GOT3 (cell line): ENCODE measurements at regions not wholly inside any gene's neighbourhood (a gene's known extent, or its start where the extent isn't known, plus 50 kb on each side); places are given as distances from the start of the nearest gene placed in this dataset.
"Not testable (repeated sequence)": the region's sequence is repeated elsewhere in the genome, so short reads cannot be mapped to it uniquely, and the experiment has no call there.

Experiments used
- DNase-seq: peaks from one replicate; lab custom pipeline; 2025; ENCODE audit warnings: mixed read lengths; lab: John Stamatoyannopoulos, UW

DNA sequence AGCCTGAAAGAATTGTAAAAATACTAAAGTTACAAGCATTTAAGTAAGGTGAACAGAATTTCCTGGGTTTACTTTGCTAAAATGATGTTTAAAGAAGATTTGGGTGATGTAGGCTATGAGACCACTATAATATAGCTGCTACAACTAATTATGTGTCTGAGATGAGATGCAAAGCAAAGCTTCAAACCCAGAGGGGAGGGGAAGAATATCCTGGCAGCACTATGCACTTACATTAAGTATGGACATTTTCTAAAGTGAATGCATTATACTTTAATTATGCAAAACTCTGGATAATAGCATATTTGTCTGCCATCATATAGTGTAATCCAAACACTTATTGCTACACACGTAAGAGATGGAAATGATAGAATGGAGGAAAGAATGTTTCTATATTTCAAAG lies 1003.7 kb downstream of the GALC start:
- DNase-seq, result no peak

DNA sequence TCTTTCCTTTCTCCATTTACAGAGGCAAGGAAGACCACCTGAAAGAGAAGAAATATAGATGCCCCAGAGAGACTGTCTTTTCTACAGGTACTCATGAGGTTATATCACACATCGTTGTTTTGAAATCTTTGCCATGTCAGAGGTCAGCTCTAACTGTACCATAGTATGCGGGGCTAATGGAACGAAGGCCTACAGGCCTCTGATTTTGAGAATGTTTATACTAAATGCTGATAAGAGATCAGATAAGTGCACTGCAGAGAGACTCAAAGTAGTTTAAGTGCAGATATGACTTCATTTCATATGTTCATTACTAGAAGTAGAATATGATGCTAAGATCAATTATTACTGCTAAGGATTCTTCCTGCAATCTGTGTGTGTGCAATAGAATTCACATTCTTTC lies 1005.0 kb downstream of the GALC start:
- DNase-seq, result no peak

- no peak for DNase-seq
These were observed 1019.8 kb downstream of the GALC start for GRCh38 chr14:86973177-86973576.

DNA sequence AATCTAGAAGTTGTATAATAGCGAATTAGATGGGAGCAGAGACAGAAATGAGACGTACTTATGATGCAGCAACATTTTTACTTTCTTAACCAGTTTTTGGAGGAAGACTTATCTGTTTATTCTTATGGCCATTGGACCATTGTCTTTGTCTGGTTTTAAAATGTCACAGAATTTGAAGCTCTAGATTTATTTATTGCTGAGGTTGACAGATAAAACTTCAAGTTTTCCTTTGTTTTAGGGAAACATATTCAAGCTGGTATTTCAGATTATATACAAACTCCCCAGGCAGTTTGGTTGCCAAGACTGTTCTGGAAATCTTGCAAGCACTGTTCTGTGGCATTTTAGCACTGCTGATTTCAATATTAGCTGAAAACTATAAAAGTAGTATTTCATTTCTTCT lies 1021.7 kb downstream of the GALC start:
- no peak for DNase-seq

- no peak for DNase-seq
These were observed 1031.8 kb downstream of the GALC start for GRCh38 chr14:86961106-86961716.

DNA sequence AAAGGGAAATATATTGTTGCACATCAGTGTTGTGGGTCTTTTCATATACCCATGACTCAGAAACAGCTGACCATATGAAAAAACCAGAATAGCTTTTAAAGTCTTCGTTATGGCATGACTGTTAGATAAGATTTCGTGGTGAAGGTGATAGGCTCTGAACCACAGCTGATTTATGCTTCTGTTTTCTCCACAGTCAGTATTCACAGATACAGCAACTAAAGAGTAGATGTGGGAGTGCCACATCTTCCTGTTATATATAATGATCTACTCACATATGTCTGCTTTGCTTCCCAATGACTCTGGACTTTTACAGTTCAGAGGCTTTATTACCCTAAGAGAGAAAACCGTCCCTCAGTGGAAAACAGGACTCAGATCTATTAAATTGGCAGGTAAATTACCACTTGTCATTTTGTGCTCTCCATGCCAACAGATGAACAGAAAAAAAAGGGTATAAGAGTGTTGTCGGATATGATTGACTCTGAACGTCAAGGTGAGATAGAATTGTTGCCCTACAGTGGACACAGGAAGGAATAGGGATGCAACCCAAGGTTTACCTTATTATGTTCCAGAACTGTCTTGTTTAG lies 1037.1 kb downstream of the GALC start:
- DNase-seq, result no peak

- DNase-seq, result no peak
These were observed 1038.4 kb downstream of the GALC start for GRCh38 chr14:86954623-86955022.

DNA sequence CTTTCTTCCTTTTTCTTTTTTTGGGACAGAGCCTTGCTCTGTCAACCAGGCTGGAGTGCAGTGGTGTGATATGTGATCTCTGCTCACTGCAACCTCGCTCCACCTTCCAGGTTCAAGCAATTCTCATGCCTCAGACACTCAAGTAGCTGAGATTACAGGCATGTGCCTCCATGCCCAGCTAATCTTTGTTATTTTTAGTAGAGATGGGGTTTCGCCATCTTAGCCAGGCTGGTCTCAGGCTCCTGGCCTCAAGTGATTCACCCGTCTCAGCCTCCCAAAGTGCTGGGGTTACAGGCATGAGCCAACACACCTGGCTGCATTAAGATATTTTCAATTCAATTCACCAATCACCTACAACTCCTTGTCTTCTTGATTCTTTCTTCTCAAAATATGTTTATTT lies 1046.5 kb downstream of the GALC start:
- DNase-seq, result no peak

DNA sequence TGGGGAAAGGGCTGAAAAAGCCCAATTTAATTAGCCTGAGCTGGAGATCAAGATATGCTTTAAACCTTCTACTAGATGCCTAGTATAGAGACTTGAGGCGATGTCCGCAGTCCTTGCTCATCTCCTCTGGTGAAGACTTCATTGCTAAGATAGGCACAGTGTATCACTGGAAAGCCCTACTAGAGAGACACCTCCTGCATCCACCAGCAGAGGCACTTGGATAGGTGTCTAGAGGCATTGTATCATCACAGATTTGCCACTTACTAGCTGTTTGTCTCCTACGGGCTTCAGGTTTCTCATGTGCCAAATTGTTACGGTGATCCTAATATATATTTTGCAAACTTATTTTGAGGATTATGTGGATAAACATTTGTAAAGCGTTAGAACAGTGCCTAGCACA lies 1048.5 kb downstream of the GALC start:
- no peak for DNase-seq

DNA sequence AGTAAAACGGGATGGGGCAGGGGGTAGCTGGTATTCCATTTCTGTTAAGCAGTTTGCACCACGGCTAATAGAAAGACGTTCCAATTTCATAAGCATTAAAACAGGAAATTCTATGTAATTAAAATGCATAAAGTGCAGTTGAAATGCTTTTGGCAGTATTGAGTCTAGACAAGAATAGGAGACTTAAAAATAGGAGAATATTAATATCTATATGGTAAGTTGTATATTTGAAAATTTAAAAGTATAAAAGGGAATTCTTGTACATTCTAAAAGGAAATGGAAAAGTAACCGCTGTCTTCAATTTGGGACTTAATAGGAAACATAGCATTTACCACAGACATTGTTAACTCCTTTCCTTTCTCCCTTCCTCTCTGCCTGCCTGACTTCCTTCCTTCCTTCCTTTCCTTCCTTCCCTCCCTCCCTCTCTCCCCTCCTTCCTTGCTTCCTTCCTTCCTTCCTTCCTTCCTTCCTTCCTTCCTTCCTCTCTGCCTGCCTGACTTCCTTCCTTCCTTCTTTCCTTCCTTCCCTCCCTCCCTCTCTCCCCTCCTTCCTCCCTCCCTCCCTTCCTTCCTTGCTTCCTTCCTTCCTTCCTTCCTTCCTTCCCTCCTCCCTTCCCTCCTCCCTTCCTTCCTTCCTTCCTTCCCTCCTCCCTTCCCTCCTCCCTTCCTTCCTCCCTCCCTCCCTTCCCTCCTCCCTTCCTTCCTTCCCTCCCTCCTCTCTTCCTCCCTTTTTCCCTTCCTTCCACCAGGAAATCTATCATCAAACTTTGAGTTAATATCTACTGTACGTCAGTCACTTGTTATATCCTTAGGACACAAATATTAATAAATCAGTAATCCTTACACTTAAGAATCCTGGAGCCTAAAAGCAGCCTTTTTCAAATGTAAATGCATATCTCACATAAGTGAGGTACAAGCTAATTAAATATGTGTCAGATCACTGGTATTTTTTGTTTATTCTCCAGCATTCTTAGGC lies 1049.3 kb downstream of the GALC start:
- no peak for DNase-seq

- no peak for DNase-seq
These were observed 1050.0 kb downstream of the GALC start for GRCh38 chr14:86942936-86943335.

- DNase-seq, result no peak
These were observed 1052.9 kb downstream of the GALC start for GRCh38 chr14:86940106-86940505.

DNA sequence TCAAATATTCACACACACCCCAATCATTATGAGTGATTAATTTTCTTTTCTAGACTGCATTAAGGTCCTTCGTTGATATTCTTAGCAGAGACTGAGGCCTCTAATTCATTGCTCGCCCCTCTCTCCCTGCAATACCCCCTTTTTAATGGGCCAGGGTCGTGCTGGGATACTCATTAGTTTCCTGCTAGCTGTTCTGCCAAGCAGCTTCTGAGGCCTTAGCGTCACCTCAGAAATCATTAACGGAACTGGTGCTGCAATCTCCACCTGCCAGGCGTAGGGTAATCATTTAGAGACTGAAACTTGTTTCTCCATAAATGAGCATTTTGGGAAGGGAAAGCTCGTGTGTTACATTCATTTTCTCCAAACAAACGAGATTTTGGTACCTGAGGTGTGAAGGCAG lies 1054.7 kb downstream of the GALC start:
- DNase-seq, result no peak

DNA sequence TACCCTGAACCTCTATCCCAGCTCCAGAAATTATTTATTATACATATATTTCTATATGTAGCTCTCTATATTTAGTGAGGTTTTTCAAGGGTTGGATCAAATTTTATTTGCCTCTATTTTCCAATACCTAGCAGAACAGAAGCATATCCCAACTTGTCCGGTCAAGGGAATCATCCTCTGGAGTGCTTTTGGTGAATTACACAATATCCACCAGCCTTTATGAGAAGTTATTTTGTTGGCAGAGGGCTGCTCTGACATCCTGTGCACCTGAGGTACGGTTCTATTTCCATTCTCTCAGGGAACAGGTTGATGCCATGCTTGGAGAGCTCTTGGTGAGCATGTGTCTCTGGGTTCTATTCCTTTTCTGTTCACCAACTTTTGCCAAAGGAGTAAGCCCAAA lies 1056.4 kb downstream of the GALC start:
- no peak for DNase-seq

DNA sequence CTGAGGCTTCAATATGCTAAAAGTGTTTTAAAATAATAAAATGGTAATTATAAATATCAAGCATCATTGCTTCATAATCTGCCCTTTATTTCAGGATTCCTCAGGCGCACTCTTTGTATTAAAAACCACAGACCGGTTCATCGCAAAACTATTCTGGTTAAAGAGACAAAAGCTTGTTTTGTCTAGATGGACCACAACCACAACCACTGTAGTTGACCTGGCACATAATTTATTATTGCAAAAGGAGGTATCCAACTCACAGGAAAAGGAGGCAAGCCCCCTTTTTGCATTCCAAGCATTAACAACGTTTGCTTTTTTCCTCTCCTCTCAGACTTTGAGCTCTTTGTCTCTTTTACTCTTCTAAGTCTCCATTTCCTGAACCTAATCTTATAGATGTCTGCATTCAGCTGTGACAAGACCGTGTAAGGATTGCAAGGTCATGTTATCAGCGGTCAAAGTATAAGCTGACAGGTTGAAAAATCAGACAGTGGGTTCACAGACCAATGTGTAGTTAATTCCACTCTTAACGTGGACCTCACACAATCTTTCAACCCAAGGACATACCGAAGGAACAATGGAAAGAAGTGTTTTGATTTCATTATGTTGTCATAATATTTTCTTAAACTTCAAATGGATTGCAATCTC lies 1057.6 kb downstream of the GALC start:
- no peak for DNase-seq

GRCh38 chr14:86933958-86934595 lies 1058.9 kb downstream of the GALC start:
- no peak for DNase-seq

- no peak for DNase-seq
These were observed 1059.5 kb downstream of the GALC start for GRCh38 chr14:86933460-86933859.

DNA sequence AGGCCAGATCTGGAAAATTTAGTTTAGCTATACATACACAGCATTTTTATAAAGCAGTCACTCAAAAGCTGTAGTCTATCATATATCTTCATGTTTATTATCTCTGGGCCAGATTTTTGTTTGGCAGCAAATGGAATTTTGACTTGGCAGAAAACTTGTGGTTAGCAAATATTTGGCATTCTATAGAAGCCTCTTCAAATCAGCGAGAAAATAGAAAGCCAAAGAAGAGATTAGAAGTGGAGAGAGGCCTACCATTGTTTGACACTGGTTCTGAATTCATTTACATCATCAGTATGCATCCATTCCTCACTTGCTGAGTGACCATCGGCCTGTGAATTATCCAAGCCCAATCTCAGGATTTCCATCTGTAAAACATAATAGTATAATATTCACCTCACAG lies 1077.6 kb downstream of the GALC start:
- no peak for DNase-seq

GRCh38 chr14:86912709-86913108 lies 1080.3 kb downstream of the GALC start:
- no peak for DNase-seq

- no peak for DNase-seq
These were observed 1081.5 kb downstream of the GALC start for GRCh38 chr14:86911486-86911885.

DNA sequence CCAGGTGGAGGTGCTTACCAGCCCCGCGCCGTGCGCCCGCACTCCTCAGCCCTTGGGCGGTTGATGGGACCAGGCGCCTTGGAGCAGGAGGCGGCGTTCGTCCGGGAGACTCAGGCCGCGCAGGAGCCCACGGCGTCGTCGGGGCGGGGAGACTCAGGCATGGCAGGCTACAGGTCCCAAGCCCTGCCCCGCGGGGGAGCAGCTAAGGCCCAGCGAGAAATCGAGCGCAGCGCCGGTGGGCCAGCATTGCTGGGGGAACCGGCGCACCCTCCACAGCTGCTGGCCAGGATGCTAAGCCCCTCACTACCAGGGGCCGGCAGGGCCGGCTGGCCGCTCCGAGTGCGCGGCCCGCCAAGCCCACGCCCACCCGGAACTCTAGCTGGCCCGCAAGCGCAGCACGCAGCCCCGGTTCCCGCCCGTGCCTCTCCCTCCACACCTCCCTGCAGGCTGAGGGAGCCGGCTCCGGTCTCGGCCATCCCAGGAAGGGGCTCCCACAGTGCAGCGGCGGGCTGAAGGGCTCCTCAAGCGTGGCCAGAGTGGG lies 1087.5 kb downstream of the GALC start:
- DNase-seq, result not testable (repeated sequence)
